SK-MEL-5 (cell line): ENCODE measurements at regions not wholly inside any gene's neighbourhood (a gene's known extent, or its start where the extent isn't known, plus 50 kb on each side); places are given as distances from the start of the nearest gene placed in this dataset.
"Not testable (repeated sequence)": the region's sequence is repeated elsewhere in the genome, so short reads cannot be mapped to it uniquely, and the experiment has no call there.

Source experiments
- DNase-seq: peaks from one replicate; pipeline ENCODE4 v3.0.0-alpha.2; 2016; ENCODE audit warnings: low read depth, low spot score
- in situ Hi-C: cut with HindIII; loops from 2 replicates; pipeline ENCODE4 v1.10.0; 2016; ENCODE audit warnings: low sequenced_read_pairs, high pct_unique_total_duplicates, low pct_unique_long_range_greater_than_20kb

- in situ Hi-C loops = no loop called here
- DNase-seq = no peak
These were observed 1021.5 kb downstream of the TMEM121 start for GRCh38 chr14:106547735-106548434.

GRCh38 chr14:106549064-106549463 lies 1022.7 kb downstream of the TMEM121 start:
- in situ Hi-C loops = no loop called here
- no peak for DNase-seq

- DNase-seq = peak; percentile 44
These were observed 1024.9 kb downstream of the TMEM121 start for GRCh38 chr14:106551265-106551664.

GRCh38 chr14:106556211-106556610 lies 1029.8 kb downstream of the TMEM121 start:
- in situ Hi-C loops = not testable (repeated sequence)

More at GRCh38 chr14:106551265-106551664, 1024.9 kb downstream of the TMEM121 start:
- in situ Hi-C loops = no loop called here

GRCh38 chr14:106556665-106557289 lies 1030.4 kb downstream of the TMEM121 start:
- in situ Hi-C loops = no loop called here
- DNase-seq = peak; percentile 73

More at GRCh38 chr14:106556211-106556610, 1029.8 kb downstream of the TMEM121 start:
- DNase-seq = not testable (repeated sequence)

- in situ Hi-C loops = no loop called here
- DNase-seq = no peak
These were observed 1036.1 kb downstream of the TMEM121 start for GRCh38 chr14:106562451-106562850.

- in situ Hi-C loops = no loop called here
- DNase-seq = peak; percentile 58
These were observed 1037.8 kb downstream of the TMEM121 start for GRCh38 chr14:106564058-106564643.

- no peak for DNase-seq
- in situ Hi-C loops = no loop called here
These were observed 1052.1 kb downstream of the TMEM121 start for GRCh38 chr14:106578481-106578880.

GRCh38 chr14:106579084-106579483 lies 1052.7 kb downstream of the TMEM121 start:
- no peak for DNase-seq
- in situ Hi-C loops = no loop called here

- no peak for DNase-seq
- in situ Hi-C loops = no loop called here
These were observed 1059.3 kb downstream of the TMEM121 start for GRCh38 chr14:106585692-106586091.

GRCh38 chr14:106586098-106586704 lies 1059.8 kb downstream of the TMEM121 start:
- DNase-seq = peak; percentile 55
- in situ Hi-C loops = no loop called here

GRCh38 chr14:106591539-106591938 lies 1065.2 kb downstream of the TMEM121 start:
- DNase-seq, in situ Hi-C loops: not testable (repeated sequence)

GRCh38 chr14:106592115-106592852 lies 1065.9 kb downstream of the TMEM121 start:
- in situ Hi-C loops = not testable (repeated sequence)
- DNase-seq = peak; percentile 22

- DNase-seq = no peak
- in situ Hi-C loops = no loop called here
These were observed 1072.8 kb downstream of the TMEM121 start for GRCh38 chr14:106599209-106599608.

GRCh38 chr14:106605548-106606448 lies 1079.4 kb downstream of the TMEM121 start:
- DNase-seq = peak; percentile 43
- in situ Hi-C loops = no loop called here

- no peak for DNase-seq
These were observed 1080.6 kb downstream of the TMEM121 start for GRCh38 chr14:106606936-106607335.

GRCh38 chr14:106610691-106611090 lies 1084.3 kb downstream of the TMEM121 start:
- DNase-seq = no peak
- in situ Hi-C loops = no loop called here

More at GRCh38 chr14:106606936-106607335, 1080.6 kb downstream of the TMEM121 start:
- in situ Hi-C loops = no loop called here
